ENCODE measurements at regions not wholly inside any gene's neighbourhood (a gene's known extent, or its start where the extent isn't known, plus 50 kb on each side); places are given as distances from the start of the nearest gene placed in this dataset.
A peak's percentile ranks its signal among the peaks of the same experiment; 100 is the strongest.
"Not testable (repeated sequence)": the region's sequence is repeated elsewhere in the genome, so short reads cannot be mapped to it uniquely, and the experiment has no call there.

DNA sequence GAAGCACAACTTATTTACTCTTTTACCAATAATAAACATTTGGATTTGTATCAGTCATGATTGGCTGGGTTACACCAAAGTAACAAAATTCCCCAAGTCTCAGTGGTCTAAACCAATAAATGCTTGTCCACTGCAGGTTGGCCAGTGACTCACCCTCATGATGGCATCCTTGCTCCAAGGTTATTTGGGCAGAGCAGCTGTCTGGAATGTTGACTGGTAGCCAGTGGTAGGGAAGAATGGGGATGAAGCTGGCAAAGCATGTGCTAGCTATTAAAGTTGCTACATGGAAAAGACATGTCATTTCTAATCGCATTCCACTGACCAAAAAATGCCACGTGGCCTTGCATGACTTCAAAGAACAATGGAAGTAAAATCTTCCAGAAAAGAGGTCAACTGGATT, 1168.7 kb upstream of the CELF2 start:
- H3K4me3 ChIP-seq (ENCODE audit: control insufficient read depth, low read depth, low read length), result no peak overlapping the region
- no peak for DNase-seq (ENCODE audit: low read depth)
- TF ChIP-seq, protein P1, sequence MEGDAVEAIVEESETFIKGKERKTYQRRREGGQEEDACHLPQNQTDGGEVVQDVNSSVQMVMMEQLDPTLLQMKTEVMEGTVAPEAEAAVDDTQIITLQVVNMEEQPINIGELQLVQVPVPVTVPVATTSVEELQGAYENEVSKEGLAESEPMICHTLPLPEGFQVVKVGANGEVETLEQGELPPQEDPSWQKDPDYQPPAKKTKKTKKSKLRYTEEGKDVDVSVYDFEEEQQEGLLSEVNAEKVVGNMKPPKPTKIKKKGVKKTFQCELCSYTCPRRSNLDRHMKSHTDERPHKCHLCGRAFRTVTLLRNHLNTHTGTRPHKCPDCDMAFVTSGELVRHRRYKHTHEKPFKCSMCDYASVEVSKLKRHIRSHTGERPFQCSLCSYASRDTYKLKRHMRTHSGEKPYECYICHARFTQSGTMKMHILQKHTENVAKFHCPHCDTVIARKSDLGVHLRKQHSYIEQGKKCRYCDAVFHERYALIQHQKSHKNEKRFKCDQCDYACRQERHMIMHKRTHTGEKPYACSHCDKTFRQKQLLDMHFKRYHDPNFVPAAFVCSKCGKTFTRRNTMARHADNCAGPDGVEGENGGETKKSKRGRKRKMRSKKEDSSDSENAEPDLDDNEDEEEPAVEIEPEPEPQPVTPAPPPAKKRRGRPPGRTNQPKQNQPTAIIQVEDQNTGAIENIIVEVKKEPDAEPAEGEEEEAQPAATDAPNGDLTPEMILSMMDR (conservative IDR thresholded peaks at IDR 0.05; ENCODE audit: control insufficient read depth, insufficient read depth, low read depth, low read length), result no peak

DNA sequence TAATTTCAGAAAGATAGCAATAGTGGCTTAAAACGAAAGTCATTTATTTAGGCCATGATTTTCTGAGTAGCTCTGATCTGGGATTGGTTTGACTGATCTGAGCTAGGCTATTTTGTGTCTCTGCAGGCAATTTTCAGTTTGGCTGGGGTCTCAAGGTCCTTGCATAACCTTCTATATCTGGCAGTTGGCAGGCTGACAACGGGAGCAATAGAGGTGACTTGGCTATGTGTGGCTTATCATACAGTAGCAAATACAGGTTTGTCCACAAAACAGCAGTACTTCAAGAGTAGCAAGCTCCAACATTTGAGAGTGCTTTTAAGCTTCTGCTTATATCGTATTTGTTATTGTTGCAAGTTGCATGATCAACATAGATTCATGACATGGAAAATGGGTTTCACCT, 1167.3 kb upstream of the CELF2 start:
- H3K4me3 ChIP-seq (ENCODE audit: control insufficient read depth, low read depth, low read length), result no peak overlapping the region
- no peak for DNase-seq (ENCODE audit: low read depth)
- TF ChIP-seq, protein P1 (conservative IDR thresholded peaks at IDR 0.05; ENCODE audit: control insufficient read depth, insufficient read depth, low read depth, low read length), result no peak

DNA sequence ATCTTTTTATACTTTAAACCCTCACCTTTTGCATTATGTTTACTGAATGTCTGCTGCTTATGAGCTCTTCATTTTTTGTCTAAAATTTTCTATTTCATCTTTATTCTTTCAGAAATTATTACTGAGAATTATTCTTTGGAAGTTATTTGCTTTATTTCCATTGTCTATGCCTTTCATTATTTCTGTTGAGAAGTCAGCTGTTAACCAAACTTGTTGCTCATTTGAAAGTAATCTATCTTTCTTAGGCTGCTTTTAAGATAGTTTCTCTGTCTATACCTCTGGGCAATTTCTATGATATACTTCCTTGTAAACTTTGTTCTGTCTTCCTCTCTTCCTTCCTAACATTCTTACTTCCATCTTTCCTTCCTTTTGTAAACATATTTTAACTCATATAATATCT, 1165.9 kb upstream of the CELF2 start:
- DNase-seq (ENCODE audit: low read depth), result no peak
- H3K4me3 ChIP-seq (ENCODE audit: control insufficient read depth, low read depth, low read length), result no peak overlapping the region
- TF ChIP-seq, protein P1 (conservative IDR thresholded peaks at IDR 0.05; ENCODE audit: control insufficient read depth, insufficient read depth, low read depth, low read length), result no peak

DNA sequence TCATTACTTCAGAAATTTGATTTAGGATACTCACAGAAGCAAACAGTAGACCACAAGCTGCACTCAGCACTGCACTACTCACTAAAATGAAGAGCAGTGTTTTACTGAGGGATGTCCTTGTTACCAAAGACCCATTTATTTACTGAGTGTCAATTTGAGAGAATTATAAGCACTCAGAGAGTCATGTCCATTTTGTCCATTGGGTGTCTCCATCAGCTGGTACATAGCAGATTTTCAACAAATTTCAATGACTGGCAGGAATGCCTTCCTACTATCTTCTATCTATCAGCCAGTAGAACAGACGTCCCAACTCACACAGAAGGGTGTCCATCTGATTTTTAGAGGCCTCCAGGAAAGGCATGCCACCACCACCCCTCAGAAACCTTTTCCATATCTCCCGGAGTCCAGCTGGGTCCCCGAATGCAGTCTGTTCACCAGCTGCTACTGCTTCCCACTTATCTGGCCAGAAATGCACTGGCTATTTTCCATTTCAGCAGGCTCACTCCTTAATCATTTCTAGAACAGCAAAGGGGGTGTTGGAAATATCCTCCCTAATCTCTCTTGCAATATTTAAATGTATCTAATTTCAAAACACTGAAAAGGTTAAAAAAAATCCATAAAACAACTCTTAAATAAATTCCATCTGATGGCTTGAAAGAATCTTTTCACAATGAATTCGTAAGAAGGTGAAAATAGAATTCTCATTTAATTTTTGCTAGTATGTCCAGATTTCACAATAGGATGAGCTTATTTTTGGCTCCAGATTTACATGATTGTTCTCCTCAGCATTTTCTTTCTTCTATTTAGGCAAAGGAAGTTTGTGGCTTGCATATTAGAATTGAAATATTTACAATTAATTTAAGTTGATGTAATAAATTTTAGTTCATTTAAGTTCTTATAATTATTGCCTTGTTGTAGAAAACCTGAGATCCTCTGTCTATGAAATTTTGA, 1164.0 kb upstream of the CELF2 start:
- no peak overlapping the region for H3K4me3 ChIP-seq (ENCODE audit: control insufficient read depth, low read depth, low read length)
- DNase-seq (ENCODE audit: low read depth), result no peak
- TF ChIP-seq, protein P1 (conservative IDR thresholded peaks at IDR 0.05; ENCODE audit: control insufficient read depth, insufficient read depth, low read depth, low read length), result peak; percentile 3

DNA sequence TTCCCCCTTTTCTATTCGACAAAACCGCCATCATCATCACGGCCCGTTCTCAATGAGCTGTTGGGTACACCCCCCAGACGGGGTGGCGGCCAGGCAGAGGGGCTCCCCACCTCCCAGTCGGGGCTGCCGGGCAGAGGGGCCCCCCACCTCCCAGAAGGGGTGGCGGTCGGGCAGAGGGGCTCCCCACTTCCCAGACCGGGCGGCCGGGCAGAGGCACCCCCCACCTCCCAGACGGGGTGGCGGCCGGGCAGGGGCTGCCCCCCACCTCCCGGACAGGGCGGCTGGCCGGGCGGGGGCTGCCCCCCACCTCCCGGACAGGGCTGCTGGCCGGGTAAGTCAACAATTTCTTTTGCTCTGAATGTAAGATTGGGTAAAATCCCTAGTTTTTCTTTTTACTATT, 1162.2 kb upstream of the CELF2 start:
- DNase-seq (ENCODE audit: low read depth); H3K4me3 ChIP-seq (ENCODE audit: control insufficient read depth, low read depth, low read length): not testable (repeated sequence)

DNA sequence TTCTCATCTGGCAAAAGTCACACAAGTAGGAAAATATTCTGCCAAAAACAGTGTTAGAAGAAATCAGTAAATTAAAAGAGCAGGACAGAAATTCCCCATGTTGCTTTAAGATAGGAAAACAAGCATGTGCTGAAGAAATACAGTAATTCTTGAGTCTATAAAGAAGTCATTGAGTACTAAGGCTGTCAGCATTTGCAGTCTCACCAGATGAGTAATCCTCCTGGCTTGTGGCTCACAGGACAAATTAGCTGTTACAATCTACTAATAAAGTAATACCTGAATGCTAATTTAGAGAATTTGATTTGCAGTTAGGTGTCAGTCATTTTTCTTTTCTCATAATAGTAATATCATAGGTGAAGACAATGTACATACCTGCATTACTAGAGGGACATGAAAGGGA, 1158.9 kb upstream of the CELF2 start:
- no peak overlapping the region for H3K4me3 ChIP-seq (ENCODE audit: control insufficient read depth, low read depth, low read length)
- TF ChIP-seq, protein P1 (conservative IDR thresholded peaks at IDR 0.05; ENCODE audit: control insufficient read depth, insufficient read depth, low read depth, low read length), result no peak
- peak; percentile 33 for DNase-seq (ENCODE audit: low read depth)

DNA sequence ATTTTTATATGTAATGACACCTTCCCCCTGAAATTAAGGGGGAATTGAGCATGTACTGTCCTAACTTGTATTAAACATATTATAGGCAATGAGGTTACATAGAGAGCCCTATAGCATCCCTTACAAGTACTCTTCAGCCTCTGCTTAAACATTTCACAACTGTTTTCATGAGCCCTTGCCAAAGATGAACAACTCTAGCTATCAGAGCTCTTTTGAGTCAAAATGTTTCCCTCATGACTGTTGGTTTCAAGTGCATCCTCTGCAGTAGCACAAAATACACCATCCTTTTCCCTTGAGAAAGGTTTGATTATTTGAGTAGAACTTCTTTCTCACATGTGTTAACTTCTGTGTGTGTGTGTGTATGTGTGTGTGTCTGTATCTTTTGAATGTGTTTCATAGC, 1157.6 kb upstream of the CELF2 start:
- TF ChIP-seq, protein P1 (conservative IDR thresholded peaks at IDR 0.05; ENCODE audit: control insufficient read depth, insufficient read depth, low read depth, low read length), result no peak
- peak; percentile 30 for DNase-seq (ENCODE audit: low read depth)
- no peak overlapping the region for H3K4me3 ChIP-seq (ENCODE audit: control insufficient read depth, low read depth, low read length)
